ENCODE measurements at regions not wholly inside any gene's neighbourhood (a gene's known extent, or its start where the extent isn't known, plus 50 kb on each side); places are given as distances from the start of the nearest gene placed in this dataset.

- H3K4me3 ChIP-seq (ENCODE audit: low read depth, low read length), result no peak overlapping the region
- TF ChIP-seq CTCF (IDR thresholded peaks at IDR 0.05; ENCODE audit: control insufficient read depth, extremely low read depth, insufficient read depth), result no peak
- no peak for DNase-seq (ENCODE audit: low read depth)
Measured at GRCh38 chr6:141484711-141485110, 648.0 kb upstream of the GJE1 start.

GRCh38 chr6:141483598-141484061 is 649.1 kb upstream of the GJE1 start:
- TF ChIP-seq CTCF (IDR thresholded peaks at IDR 0.05; ENCODE audit: control insufficient read depth, extremely low read depth, insufficient read depth), result no peak
- H3K4me3 ChIP-seq (ENCODE audit: low read depth, low read length), result no peak overlapping the region
- no peak for DNase-seq (ENCODE audit: low read depth)

- H3K4me3 ChIP-seq (ENCODE audit: low read depth, low read length), result no peak overlapping the region
- DNase-seq (ENCODE audit: low read depth), result no peak
- no peak for TF ChIP-seq CTCF (IDR thresholded peaks at IDR 0.05; ENCODE audit: control insufficient read depth, extremely low read depth, insufficient read depth)
Measured at GRCh38 chr6:141482796-141483597, 649.7 kb upstream of the GJE1 start.

GRCh38 chr6:141475259-141475658 is 657.5 kb upstream of the GJE1 start:
- no peak overlapping the region for H3K4me3 ChIP-seq (ENCODE audit: low read depth, low read length)
- TF ChIP-seq CTCF (IDR thresholded peaks at IDR 0.05; ENCODE audit: control insufficient read depth, extremely low read depth, insufficient read depth), result no peak
- no peak for DNase-seq (ENCODE audit: low read depth)

GRCh38 chr6:141472162-141472928 is 660.4 kb upstream of the GJE1 start:
- no peak for TF ChIP-seq CTCF (IDR thresholded peaks at IDR 0.05; ENCODE audit: control insufficient read depth, extremely low read depth, insufficient read depth)
- DNase-seq (ENCODE audit: low read depth), result no peak
- H3K4me3 ChIP-seq (ENCODE audit: low read depth, low read length), result no peak overlapping the region

GRCh38 chr6:141470810-141471209 is 661.9 kb upstream of the GJE1 start:
- DNase-seq (ENCODE audit: low read depth), result no peak
- no peak overlapping the region for H3K4me3 ChIP-seq (ENCODE audit: low read depth, low read length)
- no peak for TF ChIP-seq CTCF (IDR thresholded peaks at IDR 0.05; ENCODE audit: control insufficient read depth, extremely low read depth, insufficient read depth)
